A673 (cell line): ENCODE measurements at regions not wholly inside any gene's neighbourhood (a gene's known extent, or its start where the extent isn't known, plus 50 kb on each side); places are given as distances from the start of the nearest gene placed in this dataset.
"Not testable (repeated sequence)": the region's sequence is repeated elsewhere in the genome, so short reads cannot be mapped to it uniquely, and the experiment has no call there.

Source experiments
- BruUV-seq: library from RNA; stranded (reverse); fragments of 400-500 nt; replicated peaks from 2 replicates; lab custom pipeline; 2021; lab: Mats Ljungman, UMichigan
- CTCF ChIA-PET: fragments of 300-600 bp; sonication (Branson Sonifier 250); formaldehyde crosslinking; loops from one replicate; lab custom pipeline; 2022; ENCODE audit warnings: antibody characterized with exemption; lab: Charles Lee
- POLR2A ChIA-PET: fragments of 300-600 bp; sonication (Branson Sonifier 250); formaldehyde crosslinking; loops from one replicate; lab custom pipeline; 2022; ENCODE audit warnings: antibody characterized with exemption; ENCODE audit not compliant: low non-redundant PET; lab: Charles Lee
- DNase-seq: peaks from one replicate; pipeline ENCODE4 v3.0.0-alpha.2; 2015; ENCODE audit warnings: low spot score
- H3K27ac ChIP-seq: fragments of 200-600 bp; sonication (generic); 2 replicates; pipeline ENCODE4 v1.5.1; 2016; ENCODE audit warnings: mixed run types, low read depth, mild to moderate bottlenecking, mixed read lengths, antibody characterized with exemption, low read length; ENCODE audit not compliant: poor library complexity, severe bottlenecking
- H3K27me3 ChIP-seq: fragments of 200-600 bp; sonication (generic); replicated peaks from 2 replicates; pipeline ENCODE4 v1.6.1; 2017; ENCODE audit warnings: mixed run types, low read depth, mild to moderate bottlenecking, mixed read lengths, antibody characterized with exemption, low read length; ENCODE audit not compliant: insufficient read depth, poor library complexity
- H3K36me3 ChIP-seq: fragments of 200-600 bp; sonication (generic); 2 replicates; pipeline ENCODE4 v1.6.1; 2016; ENCODE audit warnings: mixed run types, mild to moderate bottlenecking, mixed read lengths, antibody characterized with exemption, low read length; ENCODE audit not compliant: insufficient read depth, poor library complexity, severe bottlenecking
- H3K4me1 ChIP-seq: fragments of 200-600 bp; sonication (generic); 2 replicates; pipeline ENCODE4 v1.6.1; 2017; ENCODE audit warnings: mixed run types, mild to moderate bottlenecking, mixed read lengths, antibody characterized with exemption, low read length; ENCODE audit not compliant: insufficient read depth, poor library complexity, severe bottlenecking
- H3K4me3 ChIP-seq: fragments of 200-600 bp; sonication (generic); 2 replicates; pipeline ENCODE4 v1.5.1; 2016; ENCODE audit warnings: low read depth, mixed run types, mild to moderate bottlenecking, mixed read lengths, low read length; ENCODE audit not compliant: poor library complexity, severe bottlenecking
- H3K9me3 ChIP-seq: fragments of 200-600 bp; sonication (generic); 2 replicates; pipeline ENCODE4 v1.6.1; 2016; ENCODE audit warnings: mixed run types, low read depth, mild to moderate bottlenecking, mixed read lengths, antibody characterized with exemption, low read length; ENCODE audit not compliant: poor library complexity, severe bottlenecking
- CTCF ChIP-seq: fragments of 300-800, 200-600 bp; sonication (generic); conservative IDR thresholded peaks from 2 replicates; pipeline ENCODE4 v1.5.1; 2017; ENCODE audit warnings: low read depth, mild to moderate bottlenecking, antibody characterized with exemption, low read length, moderate library complexity, mixed read lengths
- EZH2 ChIP-seq: fragments of 200-600 bp; sonication (generic); IDR thresholded peaks from 2 replicates; pipeline ENCODE4 v1.6.1; 2017; ENCODE audit warnings: borderline replicate concordance, low read depth, mild to moderate bottlenecking, mixed read lengths, antibody characterized with exemption, low read length; ENCODE audit not compliant: poor library complexity, severe bottlenecking
- intact Hi-C: fragments of 100-400 bp; cut with micrococcal nuclease; formaldehyde crosslinking; loops from one replicate; pipeline ENCODE4 v1.10.0; 2022; ENCODE audit not compliant: unreplicated experiment

GRCh38 chr2:49318531-49318930 is 164.2 kb upstream of the FSHR start:
- no peak for TF ChIP-seq CTCF
- TF ChIP-seq EZH2, result no peak
- no peaks in the 10 kb centered on the region for H3K4me1 ChIP-seq
- DNase-seq, result no peak
- CTCF ChIA-PET, result no interaction called here
- no peak overlapping the region for H3K27ac ChIP-seq
- no peaks in the 10 kb centered on the region for H3K27me3 ChIP-seq
- no TSS peak for BruUV-seq
- H3K36me3 ChIP-seq, result no peaks in the 10 kb centered on the region
- intact Hi-C loops, result no loop called here
- H3K4me3 ChIP-seq, result no peak overlapping the region
- no peaks in the 10 kb centered on the region for H3K9me3 ChIP-seq
- POLR2A ChIA-PET, result no interaction called here

- Histone ChIP-seq H3K36me3 (no peaks in the 10 kb centered on the region), H3K4me1 (no peaks in the 10 kb centered on the region), H3K27ac (no peak overlapping the region), H3K4me3 (no peak overlapping the region), H3K27me3 (no peaks in the 10 kb centered on the region), H3K9me3 (peaks cover 4% of the 10 kb centered on the region)
- CTCF ChIA-PET, result no interaction called here
- intact Hi-C loops, result no loop called here
- POLR2A ChIA-PET, result no interaction called here
- DNase-seq, result no peak
- no TSS peak for BruUV-seq
- no peak for TF ChIP-seq EZH2
- no peak for TF ChIP-seq CTCF
These were observed 155.1 kb upstream of the FSHR start for GRCh38 chr2:49309461-49309860.

GRCh38 chr2:49306925-49307324 is 152.6 kb upstream of the FSHR start:
- no peaks in the 10 kb centered on the region for H3K36me3 ChIP-seq
- H3K27me3 ChIP-seq, result no peaks in the 10 kb centered on the region
- intact Hi-C loops, result no loop called here
- ChIA-PET POLR2A (no interaction called here), CTCF (no interaction called here)
- H3K27ac ChIP-seq, result no peak overlapping the region
- TF ChIP-seq EZH2 (no peak), CTCF (no peak)
- peaks cover 4% of the 10 kb centered on the region for H3K9me3 ChIP-seq
- DNase-seq, result no peak
- no peaks in the 10 kb centered on the region for H3K4me1 ChIP-seq
- BruUV-seq, result no TSS peak
- no peak overlapping the region for H3K4me3 ChIP-seq

- DNase-seq, BruUV-seq, intact Hi-C loops, H3K9me3 ChIP-seq, POLR2A ChIA-PET, H3K36me3 ChIP-seq, CTCF ChIA-PET, H3K4me3 ChIP-seq, H3K27ac ChIP-seq, H3K27me3 ChIP-seq, H3K4me1 ChIP-seq: not testable (repeated sequence)
These were observed 144.4 kb upstream of the FSHR start for GRCh38 chr2:49298693-49299092.
